IPS-20b (cell line): ENCODE measurements at regions not wholly inside any gene's neighbourhood (a gene's known extent, or its start where the extent isn't known, plus 50 kb on each side); places are given as distances from the start of the nearest gene placed in this dataset.
A peak's percentile ranks its signal among the peaks of the same experiment; 100 is the strongest.
"Not testable (repeated sequence)": the region's sequence is repeated elsewhere in the genome, so short reads cannot be mapped to it uniquely, and the experiment has no call there.

Source experiments
- H3K27ac ChIP-seq: one replicate; pipeline ENCODE4 v1.5.1; 2013; ENCODE audit warnings: low read length
- H3K27me3 ChIP-seq: 2 replicates; pipeline ENCODE4 v1.6.1; 2013; ENCODE audit warnings: mild to moderate bottlenecking, low read length, inconsistent platforms; ENCODE audit not compliant: insufficient read depth
- H3K36me3 ChIP-seq: 2 replicates; pipeline ENCODE4 v1.6.1; 2013; ENCODE audit warnings: low read depth, mild to moderate bottlenecking, inconsistent platforms, low read length, moderate library complexity; ENCODE audit not compliant: insufficient read depth
- H3K4me1 ChIP-seq: 2 replicates; pipeline ENCODE4 v1.6.1; 2013; ENCODE audit warnings: mild to moderate bottlenecking, control low read depth, inconsistent platforms, low read length, moderate library complexity; ENCODE audit not compliant: insufficient read depth
- H3K4me3 ChIP-seq: 2 replicates; pipeline ENCODE4 v1.5.1; 2013; ENCODE audit warnings: mild to moderate bottlenecking, low read length, inconsistent platforms
- H3K9ac ChIP-seq: 2 replicates; pipeline ENCODE4 v1.6.1; 2013; ENCODE audit warnings: low read depth, mild to moderate bottlenecking, inconsistent platforms, low read length, moderate library complexity
- H3K9me3 ChIP-seq: 2 replicates; pipeline ENCODE4 v1.6.1; 2013; ENCODE audit warnings: mild to moderate bottlenecking, low read depth, low read length, inconsistent platforms; ENCODE audit not compliant: insufficient read depth

DNA sequence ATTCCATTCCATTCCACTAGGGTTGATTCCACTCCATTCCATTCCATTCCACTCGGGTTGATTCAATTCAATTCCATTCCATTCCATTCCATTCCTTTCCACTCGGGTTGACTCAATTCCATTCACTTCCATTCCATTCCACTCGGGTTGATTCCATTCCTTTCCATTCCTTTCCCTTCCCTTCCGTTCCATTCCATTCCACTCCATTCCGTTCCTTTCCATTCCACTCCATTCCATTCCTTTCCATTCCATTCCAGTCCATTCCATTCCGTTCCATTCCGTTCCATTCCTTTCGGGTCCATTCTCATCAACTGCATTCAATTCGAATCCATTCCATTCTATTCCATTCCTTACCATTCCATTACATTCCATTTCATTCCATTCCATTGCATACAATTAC lies 1135.3 kb downstream of the RPIA start:
- not testable (repeated sequence) for H3K36me3 ChIP-seq, H3K9me3 ChIP-seq, H3K9ac ChIP-seq, H3K4me1 ChIP-seq, H3K27ac ChIP-seq, H3K27me3 ChIP-seq
- H3K4me3 ChIP-seq = 0 out of 2 replicates have a peak overlapping the region, but pooled peaks have one; percentile 25

DNA sequence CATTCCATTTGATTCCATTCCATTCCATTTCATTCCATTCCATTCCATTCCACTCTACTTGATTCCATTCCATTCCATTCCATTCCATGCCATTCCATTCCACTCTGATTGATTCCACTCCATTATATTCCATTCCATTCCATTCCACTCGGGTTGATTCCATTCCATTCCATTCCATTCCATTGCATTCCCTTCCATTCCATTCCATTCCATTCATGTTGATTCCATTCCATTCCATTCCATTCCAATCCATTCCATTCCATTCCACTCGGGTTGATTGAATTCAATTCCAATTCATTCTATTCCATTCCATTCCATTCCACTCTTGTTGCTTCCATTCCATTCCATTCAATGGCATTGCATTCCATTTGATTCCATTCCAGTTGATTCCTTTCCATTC lies 1136.4 kb downstream of the RPIA start:
- H3K4me3 ChIP-seq, H3K9me3 ChIP-seq: not testable (repeated sequence)

GRCh38 chr2:89828416-89828815 lies 1136.9 kb downstream of the RPIA start:
- H3K27me3 ChIP-seq, H3K9ac ChIP-seq, H3K9me3 ChIP-seq, H3K4me1 ChIP-seq, H3K27ac ChIP-seq, H3K4me3 ChIP-seq, H3K36me3 ChIP-seq: not testable (repeated sequence)

More for the DNA sequence above, 1136.4 kb downstream of the RPIA start:
- not testable (repeated sequence) for H3K36me3 ChIP-seq, H3K4me1 ChIP-seq, H3K27me3 ChIP-seq, H3K27ac ChIP-seq, H3K9ac ChIP-seq

DNA sequence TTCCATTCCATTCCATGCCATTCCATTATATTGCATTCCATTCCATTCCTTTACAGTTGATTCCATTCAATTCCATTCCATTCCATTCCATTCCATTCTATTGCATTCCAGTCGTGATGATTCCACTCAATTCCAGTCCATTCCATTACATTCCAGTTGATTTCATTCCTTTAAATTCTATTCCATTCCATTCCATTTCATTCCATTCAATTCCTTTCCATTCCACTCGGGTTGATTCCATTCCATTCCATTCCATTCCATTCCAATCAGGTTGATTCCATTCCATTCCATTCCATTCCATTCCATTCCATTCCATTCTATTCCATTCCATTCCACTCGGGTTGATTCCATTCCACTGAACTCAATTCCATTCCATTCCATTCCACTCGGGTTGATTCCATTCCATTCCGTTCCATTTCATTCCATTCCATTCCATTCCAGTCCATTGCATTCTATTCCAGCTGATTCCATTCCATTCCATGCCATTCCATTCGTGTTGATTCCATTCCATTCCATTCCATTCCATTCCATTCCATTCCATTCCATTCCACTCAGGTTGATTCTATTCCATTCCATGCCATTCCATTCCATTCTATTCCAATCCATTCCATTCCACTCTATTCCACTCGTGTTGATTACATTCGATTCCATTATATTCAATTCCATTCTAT lies 1137.6 kb downstream of the RPIA start:
- not testable (repeated sequence) for H3K4me1 ChIP-seq, H3K27ac ChIP-seq, H3K27me3 ChIP-seq, H3K9ac ChIP-seq, H3K4me3 ChIP-seq, H3K36me3 ChIP-seq, H3K9me3 ChIP-seq

GRCh38 chr2:89829828-89830227 lies 1138.4 kb downstream of the RPIA start:
- Histone ChIP-seq H3K27ac (no peak overlapping the region), H3K36me3 (no peaks in the 10 kb centered on the region), H3K9ac (no peak overlapping the region), H3K4me3 (no peak overlapping the region), H3K27me3 (no peaks in the 10 kb centered on the region), H3K9me3 (no peaks in the 10 kb centered on the region; the same call in 1 of the 2 replicates), H3K4me1 (no peaks in the 10 kb centered on the region)

DNA sequence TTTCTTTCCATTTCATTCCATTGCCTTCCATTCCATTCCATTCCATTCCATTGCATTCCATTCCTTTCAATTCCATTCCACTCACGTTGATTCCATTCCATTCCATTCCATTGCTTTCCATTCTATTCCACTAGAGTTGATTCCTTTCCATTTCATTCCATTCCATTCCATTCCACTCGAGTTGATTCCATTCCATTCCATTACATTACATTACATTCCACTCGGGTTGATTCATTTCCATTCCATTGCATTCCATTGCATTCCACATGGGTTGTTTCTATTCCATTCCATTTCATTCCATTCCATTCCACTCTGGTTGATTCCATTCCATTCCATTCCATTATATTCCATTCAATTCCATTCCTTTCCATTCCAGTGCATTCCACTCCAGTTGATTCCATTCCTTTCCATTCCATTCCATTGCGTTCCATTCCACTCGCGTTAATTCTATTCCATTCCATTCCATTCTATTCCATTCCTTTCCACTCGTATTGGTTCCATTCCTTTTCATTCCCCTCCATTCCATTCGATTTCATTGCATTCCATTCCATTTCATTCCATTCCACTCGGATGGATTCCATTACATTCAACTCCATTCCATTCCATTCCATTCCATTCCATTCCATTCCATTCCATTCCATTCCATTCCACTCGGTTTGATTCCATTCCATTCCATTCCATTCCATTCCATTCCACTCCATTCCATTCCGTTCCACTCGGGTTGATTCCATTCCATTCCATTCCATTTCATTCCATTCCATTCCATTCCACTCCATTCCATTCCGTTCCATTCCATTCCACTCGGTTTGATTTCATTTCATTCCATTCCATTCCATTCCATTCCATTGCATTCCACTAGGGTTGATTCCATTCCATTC lies 1139.1 kb downstream of the RPIA start:
- H3K4me3 ChIP-seq = peak overlapping the region; percentile 11; the same call in 1 of the 2 replicates
- H3K4me1 ChIP-seq = not testable (repeated sequence)

DNA sequence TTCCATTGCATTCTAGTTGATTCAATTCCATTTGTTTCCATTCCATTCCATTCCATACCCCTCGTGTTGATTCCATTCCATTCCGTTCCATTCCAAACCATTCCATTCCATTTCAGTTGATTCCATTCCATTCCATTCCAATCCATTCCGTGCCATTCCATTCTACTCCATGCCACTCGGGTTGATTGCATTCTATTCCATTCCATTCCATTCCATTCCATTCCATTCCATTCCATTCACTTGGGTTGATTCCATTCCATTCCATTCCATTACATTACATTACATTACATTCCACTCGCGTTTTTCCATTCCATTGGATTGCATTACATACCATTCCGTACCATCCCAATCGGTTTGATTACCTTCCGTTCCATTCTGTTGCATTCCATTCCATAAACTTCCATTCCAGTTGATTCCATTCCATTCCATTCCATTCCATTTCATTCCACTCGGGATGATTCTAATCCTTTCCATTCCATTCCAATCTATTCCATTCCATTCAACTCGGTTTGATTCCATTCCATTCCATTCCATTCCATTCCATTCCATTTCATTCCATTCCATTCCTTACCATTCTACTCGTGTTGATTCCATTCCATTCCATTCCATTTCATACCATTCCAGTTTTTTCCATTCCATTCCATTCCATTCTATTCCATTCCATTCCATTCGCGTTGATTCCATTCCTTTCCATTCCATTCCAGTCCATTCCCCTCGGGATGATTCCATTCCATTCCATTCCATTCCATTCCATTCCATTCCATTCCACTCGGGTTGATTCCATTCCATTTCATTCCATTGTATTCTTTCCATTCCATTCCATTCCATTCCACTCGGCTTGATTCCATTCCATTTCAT lies 1140.4 kb downstream of the RPIA start:
- Histone ChIP-seq H3K4me1 (no peaks in the 10 kb centered on the region), H3K9ac (no peak overlapping the region), H3K36me3 (no peaks in the 10 kb centered on the region), H3K27ac (no peak overlapping the region), H3K4me3 (no peak overlapping the region; the same call in 1 of the 2 replicates), H3K27me3 (no peaks in the 10 kb centered on the region), H3K9me3 (no peaks in the 10 kb centered on the region; the same call in 1 of the 2 replicates)

More for the DNA sequence above, 1139.1 kb downstream of the RPIA start:
- not testable (repeated sequence) for H3K36me3 ChIP-seq, H3K27ac ChIP-seq, H3K9ac ChIP-seq, H3K27me3 ChIP-seq, H3K9me3 ChIP-seq

GRCh38 chr2:89833116-89833779 lies 1141.8 kb downstream of the RPIA start:
- Histone ChIP-seq H3K4me3 (no peak overlapping the region), H3K9me3 (no peaks in the 10 kb centered on the region; the same call in 1 of the 2 replicates), H3K36me3 (no peaks in the 10 kb centered on the region), H3K27ac (no peak overlapping the region), H3K27me3 (no peaks in the 10 kb centered on the region), H3K4me1 (no peaks in the 10 kb centered on the region), H3K9ac (no peak overlapping the region)

GRCh38 chr2:89833780-89834117 lies 1142.3 kb downstream of the RPIA start:
- Histone ChIP-seq H3K4me1 (no peaks in the 10 kb centered on the region), H3K4me3 (no peak overlapping the region), H3K9me3 (no peaks in the 10 kb centered on the region; the same call in 1 of the 2 replicates), H3K36me3 (no peaks in the 10 kb centered on the region), H3K27ac (no peak overlapping the region), H3K27me3 (no peaks in the 10 kb centered on the region), H3K9ac (no peak overlapping the region)

GRCh38 chr2:89834306-89834705 lies 1142.8 kb downstream of the RPIA start:
- Histone ChIP-seq H3K27ac (no peak overlapping the region), H3K9ac (no peak overlapping the region), H3K4me3 (no peak overlapping the region; the same call in 1 of the 2 replicates), H3K4me1 (no peaks in the 10 kb centered on the region), H3K36me3 (no peaks in the 10 kb centered on the region), H3K27me3 (no peaks in the 10 kb centered on the region), H3K9me3 (no peaks in the 10 kb centered on the region; the same call in 1 of the 2 replicates)

DNA sequence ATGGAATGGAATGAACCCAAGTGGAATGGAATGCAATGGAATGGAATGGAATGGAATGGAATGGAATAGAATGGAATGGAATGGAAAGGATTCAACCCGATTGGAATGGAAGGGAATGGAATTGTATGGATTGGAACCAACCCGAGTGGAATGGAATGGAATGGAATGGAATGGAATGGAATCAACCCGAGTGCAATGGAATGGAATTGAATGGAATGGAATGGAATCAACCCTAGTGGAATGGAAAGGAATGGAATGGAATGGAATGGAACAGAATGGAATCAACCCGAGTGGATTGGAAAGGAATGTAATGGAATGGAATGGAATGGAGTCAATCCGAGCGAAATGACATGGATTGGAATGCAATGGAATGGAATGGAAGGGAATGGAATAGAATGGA lies 1144.9 kb downstream of the RPIA start:
- not testable (repeated sequence) for H3K27me3 ChIP-seq, H3K36me3 ChIP-seq, H3K27ac ChIP-seq, H3K9me3 ChIP-seq, H3K4me1 ChIP-seq, H3K9ac ChIP-seq
- H3K4me3 ChIP-seq = peak overlapping the region; percentile 1; the same call in 1 of the 2 replicates
